ENCODE measurements at regions not wholly inside any gene's neighbourhood (a gene's known extent, or its start where the extent isn't known, plus 50 kb on each side); places are given as distances from the start of the nearest gene placed in this dataset.

GRCh38 chr13:47865883-47866282 lies 135.2 kb downstream of the SUCLA2 start:
- TF ChIP-seq ZNF366 (tag by site-specific recombination; conservative IDR thresholded peaks at IDR 0.05) (no peak), SCRT1 (tag by site-specific recombination; IDR thresholded peaks at IDR 0.05; ENCODE audit: borderline replicate concordance) (no peak), ZNF645 (tag by site-specific recombination; IDR thresholded peaks at IDR 0.05) (no peak), ZSCAN30 (tag by site-specific recombination; IDR thresholded peaks at IDR 0.05) (no peak), ZBTB26 (tag by site-specific recombination; optimal IDR thresholded peaks at IDR 0.05) (no peak), ZEB2 (tag by site-specific recombination; IDR thresholded peaks at IDR 0.05) (no peak), PRDM1 (tag by site-specific recombination; IDR thresholded peaks at IDR 0.05) (no peak), ZNF433 (tag by site-specific recombination; IDR thresholded peaks at IDR 0.05; ENCODE audit: low read depth) (no peak), ZNF292 (tag by site-specific recombination; IDR thresholded peaks at IDR 0.05; ENCODE audit: borderline replicate concordance, low read depth) (no peak), KLF10 (tag by site-specific recombination; IDR thresholded peaks at IDR 0.05) (no peak), SP3 (tag by site-specific recombination; IDR thresholded peaks at IDR 0.05) (no peak), CTCF (tag by site-specific recombination; IDR thresholded peaks at IDR 0.05) (no peak)
